H9 (cell line): ENCODE measurements at regions not wholly inside any gene's neighbourhood (a gene's known extent, or its start where the extent isn't known, plus 50 kb on each side); places are given as distances from the start of the nearest gene placed in this dataset.

Source experiments
- DNase-seq: peaks from one replicate; pipeline ENCODE4 v3.0.0-alpha.2; 2017
- H2AFZ ChIP-seq: one replicate; pipeline ENCODE4 v1.6.1; 2013; ENCODE audit warnings: mild to moderate bottlenecking, low read length, control low read depth, moderate library complexity
- H2AK5ac ChIP-seq: 2 replicates; pipeline ENCODE4 v1.6.1; 2013; ENCODE audit warnings: low read length, control low read depth, mixed read lengths; ENCODE audit not compliant: insufficient read length
- H2BK120ac ChIP-seq: one replicate; pipeline ENCODE4 v1.6.1; 2013; ENCODE audit warnings: low read depth, mild to moderate bottlenecking, low read length, control low read depth, inconsistent platforms; ENCODE audit not compliant: poor library complexity, severe bottlenecking
- H2BK12ac ChIP-seq: 2 replicates; pipeline ENCODE4 v1.6.1; 2013; ENCODE audit warnings: low read length, control low read depth, mixed read lengths, low read depth; ENCODE audit not compliant: insufficient read length
- H2BK15ac ChIP-seq: 2 replicates; pipeline ENCODE4 v1.6.1; 2013; ENCODE audit warnings: low read depth, low read length, control low read depth
- H2BK20ac ChIP-seq: one replicate; pipeline ENCODE4 v1.6.1; 2013; ENCODE audit warnings: low read depth, mild to moderate bottlenecking, low read length, control low read depth, inconsistent platforms; ENCODE audit not compliant: poor library complexity, severe bottlenecking
- H2BK5ac ChIP-seq: 2 replicates; pipeline ENCODE4 v1.6.1; 2013; ENCODE audit warnings: low read length, control low read depth, mixed read lengths; ENCODE audit not compliant: insufficient read length
- H3K14ac ChIP-seq: 2 replicates; pipeline ENCODE4 v1.6.1; 2013; ENCODE audit warnings: low read length, control low read depth; ENCODE audit not compliant: insufficient read depth
- H3K18ac ChIP-seq: 2 replicates; pipeline ENCODE4 v1.6.1; 2013; ENCODE audit warnings: low read depth, mild to moderate bottlenecking, mixed read lengths, low read length, control low read depth; ENCODE audit not compliant: insufficient read length
- H3K23ac ChIP-seq: 2 replicates; pipeline ENCODE4 v1.6.1; 2013; ENCODE audit warnings: low read length, control low read depth, mixed read lengths, low read depth; ENCODE audit not compliant: insufficient read length
- H3K23me2 ChIP-seq: 2 replicates; pipeline ENCODE4 v1.6.1; 2013; ENCODE audit warnings: low read depth, mild to moderate bottlenecking, mixed read lengths, low read length, control low read depth; ENCODE audit not compliant: insufficient read length, poor library complexity, severe bottlenecking
- H3K27ac ChIP-seq: 2 replicates; pipeline ENCODE4 v1.5.1; 2013; ENCODE audit warnings: low read length, control low read depth, mixed read lengths, low read depth; ENCODE audit not compliant: insufficient read length
- H3K27me3 ChIP-seq: 2 replicates; pipeline ENCODE4 v1.6.1; 2013; ENCODE audit warnings: low read length, control low read depth, inconsistent platforms; ENCODE audit not compliant: insufficient read depth
- H3K4ac ChIP-seq: 2 replicates; pipeline ENCODE4 v1.6.1; 2013; ENCODE audit warnings: low read depth, mild to moderate bottlenecking, control low read depth, inconsistent platforms, low read length, moderate library complexity
- H3K4me1 ChIP-seq: 2 replicates; pipeline ENCODE4 v1.6.1; 2013; ENCODE audit warnings: low read length, control low read depth, inconsistent platforms; ENCODE audit not compliant: insufficient read depth
- H3K4me2 ChIP-seq: 2 replicates; pipeline ENCODE4 v1.6.1; 2013; ENCODE audit warnings: low read length, control low read depth, mixed read lengths; ENCODE audit not compliant: insufficient read length, insufficient read depth
- H3K56ac ChIP-seq: 2 replicates; pipeline ENCODE4 v1.6.1; 2013; ENCODE audit warnings: low read depth, mild to moderate bottlenecking, mixed read lengths, low read length, control low read depth; ENCODE audit not compliant: insufficient read length
- H3K79me1 ChIP-seq: 2 replicates; pipeline ENCODE4 v1.6.1; 2013; ENCODE audit warnings: low read depth, mild to moderate bottlenecking, moderate library complexity, low read length, control low read depth, inconsistent platforms; ENCODE audit not compliant: insufficient read depth, poor library complexity, severe bottlenecking
- H3K79me2 ChIP-seq: 2 replicates; pipeline ENCODE4 v1.6.1; 2013; ENCODE audit warnings: low read length, control low read depth, inconsistent platforms; ENCODE audit not compliant: insufficient read depth
- H3K9ac ChIP-seq: 2 replicates; pipeline ENCODE4 v1.6.1; 2013; ENCODE audit warnings: low read length, control low read depth, mixed read lengths; ENCODE audit not compliant: insufficient read length; ENCODE audit errors: extremely low read depth
- H3K9me3 ChIP-seq: one replicate; pipeline ENCODE4 v1.6.1; 2013; ENCODE audit warnings: low read depth, low read length, inconsistent platforms; ENCODE audit not compliant: control insufficient read depth
- H3T11ph ChIP-seq: one replicate; pipeline ENCODE4 v1.6.1; 2013; ENCODE audit warnings: mild to moderate bottlenecking, low read length, control low read depth, inconsistent platforms
- H4K20me1 ChIP-seq: one replicate; pipeline ENCODE4 v1.6.1; 2013; ENCODE audit not compliant: control insufficient read depth, insufficient read length, insufficient read depth
- H4K5ac ChIP-seq: 2 replicates; pipeline ENCODE4 v1.6.1; 2013; ENCODE audit warnings: low read depth, mild to moderate bottlenecking, mixed read lengths, low read length, control low read depth; ENCODE audit not compliant: insufficient read length
- H4K8ac ChIP-seq: replicated peaks from 2 replicates; pipeline ENCODE4 v1.6.1; 2013; ENCODE audit warnings: low read length, control low read depth, mixed read lengths, low read depth; ENCODE audit not compliant: insufficient read length
- H4K91ac ChIP-seq: 2 replicates; pipeline ENCODE4 v1.6.1; 2013; ENCODE audit warnings: low read depth, mild to moderate bottlenecking, moderate library complexity, mixed read lengths, low read length, control low read depth; ENCODE audit not compliant: insufficient read length
- H3K27ac Mint-ChIP-seq, 3 experiments: 2 replicates in 2 of 3; 3 replicates in 1 of 3; pipeline ENCODE4 v1.8.0; 2020 to 2021; ENCODE audit warnings: mixed read lengths in 3 of 3, mild to moderate bottlenecking in 1 of 3, moderate library complexity in 1 of 3
- H3K27me3 Mint-ChIP-seq: 2 replicates; pipeline ENCODE4 v1.8.0; 2021; ENCODE audit warnings: low read depth, mild to moderate bottlenecking, moderate library complexity, mixed read lengths
- H3K36me3 Mint-ChIP-seq, 3 experiments: 2 replicates in 2 of 3; 3 replicates in 1 of 3; pipeline ENCODE4 v1.8.0; 2020 to 2021; ENCODE audit warnings: low read depth in 3 of 3, mixed read lengths in 3 of 3; ENCODE audit not compliant: insufficient read depth in 1 of 3
- H3K4me1 Mint-ChIP-seq, 2 experiments: 2 replicates each; pipeline ENCODE4 v1.8.0; 2020; ENCODE audit warnings: mixed read lengths in 2 of 2
- H3K4me3 Mint-ChIP-seq, 2 experiments: 2 replicates in 1 of 2; 3 replicates in 1 of 2; pipeline ENCODE4 v1.8.0; 2020 to 2021; ENCODE audit warnings: mild to moderate bottlenecking in 2 of 2, mixed read lengths in 2 of 2, moderate library complexity in 1 of 2
- H3K9me3 Mint-ChIP-seq, 2 experiments: 2 replicates in 1 of 2; 3 replicates in 1 of 2; pipeline ENCODE4 v1.8.0; 2020; ENCODE audit warnings: mild to moderate bottlenecking in 2 of 2, mixed read lengths in 2 of 2, moderate library complexity in 1 of 2
- WGBS: extraction: QIAGEN DNeasy Blood & Tissue Kit; methylation state at CpG from one replicate; pipeline ENCODE4 v1.1.7; 2013; ENCODE audit warnings: missing lambda C conversion rate, low lambda C conversion rate, mixed read lengths; ENCODE audit not compliant: insufficient read length; ENCODE audit errors: extremely low coverage; 5-methylcytosine and 5-hydroxymethylcytosine counted together
- TF ChIP-seq, protein P1 (sequence below): fragments of 200-600 bp; sonication (generic); conservative IDR thresholded peaks from 3 replicates; pipeline ENCODE4 v1.8.0; 2021; ENCODE audit warnings: antibody characterized with exemption, mild to moderate bottlenecking

GRCh38 chr3:82685761-82686160, 924.3 kb upstream of the GBE1 start:
- Histone ChIP-seq H2BK120ac (no peak overlapping the region), H2AFZ (no peak overlapping the region), H2BK20ac (no peak overlapping the region), H2AK5ac (no peak overlapping the region), H2BK12ac (no peak overlapping the region), H3K23me2 (no peaks in the 10 kb centered on the region), H3K79me1 (no peaks in the 10 kb centered on the region), H3K9me3 (no peaks in the 10 kb centered on the region), H4K91ac (no peak overlapping the region), H3K9ac (no peak overlapping the region), H3K14ac (no peak overlapping the region), H3K79me2 (no peaks in the 10 kb centered on the region), H3K23ac (no peak overlapping the region), H2BK15ac (no peak overlapping the region), H3K27me3 (no peaks in the 10 kb centered on the region), H4K5ac (no peak overlapping the region), H3K4me1 (no peaks in the 10 kb centered on the region; the same call in 1 of the 2 replicates), H4K20me1 (no peaks in the 10 kb centered on the region), H3K56ac (no peak overlapping the region), H3T11ph (no peak overlapping the region), H3K18ac (no peak overlapping the region), H3K4me2 (no peak overlapping the region), H3K27ac (no peak overlapping the region), H2BK5ac (no peak overlapping the region), H4K8ac (no peak overlapping the region), H3K4ac (no peak overlapping the region)
- no peak overlapping the region for H3K4me3 Mint-ChIP-seq
- H3K9me3 Mint-ChIP-seq = no peaks in the 10 kb centered on the region; a peak in 2 of 5 replicates
- H3K27ac Mint-ChIP-seq = no peak overlapping the region
- H3K4me1 Mint-ChIP-seq = peaks cover 9 to 15% of the 10 kb centered on the region in 2 experiments
- H3K36me3 Mint-ChIP-seq = no peaks in the 10 kb centered on the region; a peak in 2 of 7 replicates
- TF ChIP-seq, protein P1, sequence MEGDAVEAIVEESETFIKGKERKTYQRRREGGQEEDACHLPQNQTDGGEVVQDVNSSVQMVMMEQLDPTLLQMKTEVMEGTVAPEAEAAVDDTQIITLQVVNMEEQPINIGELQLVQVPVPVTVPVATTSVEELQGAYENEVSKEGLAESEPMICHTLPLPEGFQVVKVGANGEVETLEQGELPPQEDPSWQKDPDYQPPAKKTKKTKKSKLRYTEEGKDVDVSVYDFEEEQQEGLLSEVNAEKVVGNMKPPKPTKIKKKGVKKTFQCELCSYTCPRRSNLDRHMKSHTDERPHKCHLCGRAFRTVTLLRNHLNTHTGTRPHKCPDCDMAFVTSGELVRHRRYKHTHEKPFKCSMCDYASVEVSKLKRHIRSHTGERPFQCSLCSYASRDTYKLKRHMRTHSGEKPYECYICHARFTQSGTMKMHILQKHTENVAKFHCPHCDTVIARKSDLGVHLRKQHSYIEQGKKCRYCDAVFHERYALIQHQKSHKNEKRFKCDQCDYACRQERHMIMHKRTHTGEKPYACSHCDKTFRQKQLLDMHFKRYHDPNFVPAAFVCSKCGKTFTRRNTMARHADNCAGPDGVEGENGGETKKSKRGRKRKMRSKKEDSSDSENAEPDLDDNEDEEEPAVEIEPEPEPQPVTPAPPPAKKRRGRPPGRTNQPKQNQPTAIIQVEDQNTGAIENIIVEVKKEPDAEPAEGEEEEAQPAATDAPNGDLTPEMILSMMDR = no peak
- H3K27me3 Mint-ChIP-seq = no peaks in the 10 kb centered on the region
- WGBS = no CpG with 5 or more reads among the region's 3 CpGs
- no peak for DNase-seq
